Neural progenitor cell (in vitro differentiated cells): ENCODE measurements at regions not wholly inside any gene's neighbourhood (a gene's known extent, or its start where the extent isn't known, plus 50 kb on each side); places are given as distances from the start of the nearest gene placed in this dataset.

Source experiments
- CTCF ChIP-seq: fragments of 200-600 bp; sonication (generic); IDR thresholded peaks from 2 replicates; pipeline ENCODE4 v1.5.1; 2017; ENCODE audit warnings: antibody characterized with exemption, mild to moderate bottlenecking
- EZH2 ChIP-seq: fragments of 200-600 bp; sonication (generic); IDR thresholded peaks from 2 replicates; pipeline ENCODE4 v1.6.1; 2017; ENCODE audit warnings: antibody characterized with exemption, mild to moderate bottlenecking, moderate library complexity

- TF ChIP-seq CTCF (no peak), EZH2 (no peak)
Observed at GRCh38 chr11:129319201-129319600, 56.4 kb upstream of the BARX2 start.
